GM21360 (cell line): ENCODE measurements at regions not wholly inside any gene's neighbourhood (a gene's known extent, or its start where the extent isn't known, plus 50 kb on each side); places are given as distances from the start of the nearest gene placed in this dataset.
"Not testable (repeated sequence)": the region's sequence is repeated elsewhere in the genome, so short reads cannot be mapped to it uniquely, and the experiment has no call there.

ENCODE experiments used
- ATAC-seq: cut with Tn5 transposase; IDR thresholded peaks from one replicate; pipeline ENCODE4 v1.9.1; 2021; ENCODE audit warnings: mild to moderate bottlenecking, moderate library complexity; ENCODE audit not compliant: unreplicated experiment

GRCh38 chr1:222012816-222013215, 270.9 kb upstream of the DUSP10 start:
- no peak for ATAC-seq

- ATAC-seq: no peak
These were observed 268.4 kb upstream of the DUSP10 start for GRCh38 chr1:222010306-222010705.

GRCh38 chr1:222009105-222009730, 267.3 kb upstream of the DUSP10 start:
- ATAC-seq: no peak

GRCh38 chr1:222006715-222007114, 264.8 kb upstream of the DUSP10 start:
- no peak for ATAC-seq

GRCh38 chr1:222004784-222005183, 262.9 kb upstream of the DUSP10 start:
- ATAC-seq: no peak

- ATAC-seq: no peak
These were observed 262.1 kb upstream of the DUSP10 start for GRCh38 chr1:222004034-222004433.

GRCh38 chr1:222002503-222002902, 260.6 kb upstream of the DUSP10 start:
- ATAC-seq: no peak

- ATAC-seq: no peak
These were observed 258.2 kb upstream of the DUSP10 start for GRCh38 chr1:222000131-222000530.

- no peak for ATAC-seq
These were observed 256.9 kb upstream of the DUSP10 start for GRCh38 chr1:221998781-221999180.

GRCh38 chr1:221998186-221998612, 256.3 kb upstream of the DUSP10 start:
- ATAC-seq: no peak

- not testable (repeated sequence) for ATAC-seq
These were observed 255.1 kb upstream of the DUSP10 start for GRCh38 chr1:221997012-221997411.

GRCh38 chr1:221994939-221995338, 253.1 kb upstream of the DUSP10 start:
- ATAC-seq: no peak

GRCh38 chr1:221994274-221994698, 252.4 kb upstream of the DUSP10 start:
- ATAC-seq: peak; percentile 68

GRCh38 chr1:221993444-221993948, 251.6 kb upstream of the DUSP10 start:
- ATAC-seq: no peak

GRCh38 chr1:221992427-221992826, 250.5 kb upstream of the DUSP10 start:
- ATAC-seq: no peak

GRCh38 chr1:221991221-221991620, 249.3 kb upstream of the DUSP10 start:
- no peak for ATAC-seq

- ATAC-seq: no peak
These were observed 247.9 kb upstream of the DUSP10 start for GRCh38 chr1:221989741-221990140.

- no peak for ATAC-seq
These were observed 246.9 kb upstream of the DUSP10 start for GRCh38 chr1:221988829-221989228.

- no peak for ATAC-seq
These were observed 246.1 kb upstream of the DUSP10 start for GRCh38 chr1:221987860-221988520.

- no peak for ATAC-seq
These were observed 241.6 kb upstream of the DUSP10 start for GRCh38 chr1:221983444-221983843.

GRCh38 chr1:221981461-221981860, 239.6 kb upstream of the DUSP10 start:
- ATAC-seq: no peak

GRCh38 chr1:221979444-221980032, 237.6 kb upstream of the DUSP10 start:
- no peak for ATAC-seq
